GM20000 (cell line): ENCODE measurements at regions not wholly inside any gene's neighbourhood (a gene's known extent, or its start where the extent isn't known, plus 50 kb on each side); places are given as distances from the start of the nearest gene placed in this dataset.

ENCODE experiments used
- DNase-seq: peaks from one replicate; pipeline ENCODE4 v3.0.0; 2012; ENCODE audit warnings: low spot score
- TF ChIP-seq, protein P1 (sequence below): IDR thresholded peaks from 2 replicates; pipeline ENCODE4 v1.5.1; 2012; ENCODE audit warnings: mild to moderate bottlenecking, control low read depth; ENCODE audit errors: extremely low read depth, missing control alignments

GRCh38 chr17:72349491-72349995 lies 228.7 kb downstream of the SOX9 start:
- TF ChIP-seq, protein P1, sequence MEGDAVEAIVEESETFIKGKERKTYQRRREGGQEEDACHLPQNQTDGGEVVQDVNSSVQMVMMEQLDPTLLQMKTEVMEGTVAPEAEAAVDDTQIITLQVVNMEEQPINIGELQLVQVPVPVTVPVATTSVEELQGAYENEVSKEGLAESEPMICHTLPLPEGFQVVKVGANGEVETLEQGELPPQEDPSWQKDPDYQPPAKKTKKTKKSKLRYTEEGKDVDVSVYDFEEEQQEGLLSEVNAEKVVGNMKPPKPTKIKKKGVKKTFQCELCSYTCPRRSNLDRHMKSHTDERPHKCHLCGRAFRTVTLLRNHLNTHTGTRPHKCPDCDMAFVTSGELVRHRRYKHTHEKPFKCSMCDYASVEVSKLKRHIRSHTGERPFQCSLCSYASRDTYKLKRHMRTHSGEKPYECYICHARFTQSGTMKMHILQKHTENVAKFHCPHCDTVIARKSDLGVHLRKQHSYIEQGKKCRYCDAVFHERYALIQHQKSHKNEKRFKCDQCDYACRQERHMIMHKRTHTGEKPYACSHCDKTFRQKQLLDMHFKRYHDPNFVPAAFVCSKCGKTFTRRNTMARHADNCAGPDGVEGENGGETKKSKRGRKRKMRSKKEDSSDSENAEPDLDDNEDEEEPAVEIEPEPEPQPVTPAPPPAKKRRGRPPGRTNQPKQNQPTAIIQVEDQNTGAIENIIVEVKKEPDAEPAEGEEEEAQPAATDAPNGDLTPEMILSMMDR: no peak

GRCh38 chr17:72350073-72350472 lies 229.3 kb downstream of the SOX9 start:
- DNase-seq: no peak
- TF ChIP-seq, protein P1: no peak

More at GRCh38 chr17:72349491-72349995, 228.7 kb downstream of the SOX9 start:
- no peak for DNase-seq

GRCh38 chr17:72351365-72351764 lies 230.5 kb downstream of the SOX9 start:
- TF ChIP-seq, protein P1: no peak
- DNase-seq: no peak

GRCh38 chr17:72351884-72352346 lies 231.1 kb downstream of the SOX9 start:
- TF ChIP-seq, protein P1: no peak

GRCh38 chr17:72353502-72353901 lies 232.7 kb downstream of the SOX9 start:
- TF ChIP-seq, protein P1: no peak
- no peak for DNase-seq

More at GRCh38 chr17:72351884-72352346, 231.1 kb downstream of the SOX9 start:
- DNase-seq: no peak

DNA sequence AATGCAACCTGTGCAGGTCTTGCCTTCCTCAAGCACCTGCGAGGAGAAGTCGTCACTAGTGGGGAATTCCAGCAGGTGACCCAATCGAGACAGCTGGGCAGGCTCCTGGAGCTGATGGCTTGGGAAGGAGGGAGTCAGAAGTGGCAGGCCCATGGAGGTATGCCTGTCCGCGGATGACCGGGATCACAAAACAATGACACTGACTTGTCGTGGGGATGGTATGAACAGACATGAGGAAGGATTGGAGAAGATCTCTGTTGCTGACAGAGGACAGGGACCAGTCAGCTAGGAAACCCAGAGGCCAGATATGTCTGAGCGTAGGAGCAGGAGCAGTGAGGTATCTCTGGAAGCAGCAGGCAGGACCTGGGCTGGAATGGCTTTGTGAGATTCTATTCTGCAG lies 233.3 kb downstream of the SOX9 start:
- DNase-seq: no peak
- TF ChIP-seq, protein P1: no peak

GRCh38 chr17:72357764-72358365 lies 237.0 kb downstream of the SOX9 start:
- TF ChIP-seq, protein P1: no peak
- no peak for DNase-seq
